IMR-90 (cell line): ENCODE measurements at regions not wholly inside any gene's neighbourhood (a gene's known extent, or its start where the extent isn't known, plus 50 kb on each side); places are given as distances from the start of the nearest gene placed in this dataset.
A peak's percentile ranks its signal among the peaks of the same experiment; 100 is the strongest.

ENCODE experiments used
- ATAC-seq: fragments of 200-7000 bp; cut with Tn5 transposase; 2 replicates; pipeline ENCODE4 v1.9.1; 2020; ENCODE audit warnings: low read depth, mild to moderate bottlenecking, moderate library complexity
- BruUV-seq: library from RNA; stranded (reverse); fragments of 400-500 nt; replicated peaks from 2 replicates; lab custom pipeline; 2021; lab: Mats Ljungman, UMichigan
- CTCF ChIA-PET: fragments of 300-600 bp; formaldehyde crosslinking; extraction: SDS; loops from one replicate; lab custom pipeline; 2021; ENCODE audit warnings: antibody characterized with exemption; lab: Yijun Ruan, JAX
- POLR2A ChIA-PET: fragments of 300-600 bp; sonication (Branson Sonifier 250); formaldehyde crosslinking; loops from one replicate; lab custom pipeline; 2022; ENCODE audit warnings: antibody characterized with exemption; ENCODE audit not compliant: unreplicated experiment; lab: Charles Lee
- DNase-seq: peaks from one replicate; pipeline ENCODE4 v3.0.0; 2013
- H2AFZ ChIP-seq: replicated peaks from 2 replicates; pipeline ENCODE3; 2013; ENCODE audit warnings: low read length, mild to moderate bottlenecking; ENCODE audit not compliant: poor library complexity
- H2AK5ac ChIP-seq: 2 replicates; pipeline ENCODE4 v1.6.1; 2013; ENCODE audit warnings: low read depth, low read length, inconsistent platforms
- H2AK9ac ChIP-seq: replicated peaks from 2 replicates; pipeline ENCODE3; 2013; ENCODE audit warnings: mild to moderate bottlenecking, low read depth, low read length, moderate library complexity; ENCODE audit not compliant: poor library complexity
- H2BK120ac ChIP-seq: 2 replicates; pipeline ENCODE4 v1.6.1; 2013; ENCODE audit warnings: low read depth, low read length, inconsistent platforms
- H2BK15ac ChIP-seq: 3 replicates; pipeline ENCODE4 v1.6.1; 2013; ENCODE audit warnings: low read depth, low read length, inconsistent platforms
- H2BK20ac ChIP-seq: 2 replicates; pipeline ENCODE4 v1.6.1; 2013; ENCODE audit warnings: low read depth, mild to moderate bottlenecking, inconsistent platforms, low read length, moderate library complexity
- H2BK5ac ChIP-seq: 2 replicates; pipeline ENCODE4 v1.6.1; 2013; ENCODE audit warnings: mild to moderate bottlenecking, low read depth, low read length, inconsistent platforms; ENCODE audit not compliant: poor library complexity, severe bottlenecking
- H3K14ac ChIP-seq: replicated peaks from 2 replicates; pipeline ENCODE4 v1.6.1; 2013; ENCODE audit warnings: low read depth, low read length, inconsistent platforms
- H3K18ac ChIP-seq: 2 replicates; pipeline ENCODE4 v1.6.1; 2013; ENCODE audit warnings: low read depth, low read length, control low read depth
- H3K23ac ChIP-seq: 2 replicates; pipeline ENCODE4 v1.6.1; 2013; ENCODE audit warnings: low read depth, low read length, inconsistent platforms
- H3K27ac ChIP-seq: 2 replicates; pipeline ENCODE4 v1.5.1; 2013; ENCODE audit warnings: mild to moderate bottlenecking, control low read depth, low read length; ENCODE audit not compliant: insufficient read depth
- H3K27me3 ChIP-seq: 2 replicates; pipeline ENCODE4 v1.6.1; 2013; ENCODE audit warnings: low read length; ENCODE audit not compliant: control insufficient read depth, insufficient read depth
- H3K36me3 ChIP-seq: 2 replicates; pipeline ENCODE4 v1.6.1; 2013; ENCODE audit warnings: low read length, mixed read lengths; ENCODE audit not compliant: control insufficient read depth, insufficient read depth
- H3K4ac ChIP-seq: 2 replicates; pipeline ENCODE4 v1.6.1; 2013; ENCODE audit warnings: low read depth, low read length, inconsistent platforms
- H3K4me1 ChIP-seq: 2 replicates; pipeline ENCODE4 v1.6.1; 2013; ENCODE audit warnings: low read length, mixed read lengths; ENCODE audit not compliant: control insufficient read depth, insufficient read depth
- H3K4me2 ChIP-seq: 2 replicates; pipeline ENCODE4 v1.6.1; 2013; ENCODE audit warnings: low read depth, mild to moderate bottlenecking, control low read depth, low read length, moderate library complexity
- H3K4me3 ChIP-seq: 2 replicates; pipeline ENCODE4 v1.5.1; 2013; ENCODE audit warnings: low read depth, mild to moderate bottlenecking, control low read depth, low read length, moderate library complexity; ENCODE audit not compliant: insufficient read depth
- H3K56ac ChIP-seq: 2 replicates; pipeline ENCODE4 v1.6.1; 2013; ENCODE audit warnings: low read length, inconsistent platforms; ENCODE audit not compliant: insufficient read depth; ENCODE audit errors: extremely low read depth
- H3K79me1 ChIP-seq, 2 experiments: 2 replicates each; pipeline ENCODE4 v1.6.1; 2013; ENCODE audit warnings: low read length in 2 of 2, inconsistent platforms in 1 of 2, low read depth in 1 of 2
- H3K9ac ChIP-seq: 2 replicates; pipeline ENCODE4 v1.6.1; 2013; ENCODE audit warnings: low read depth, low read length, control low read depth
- H3K9me1 ChIP-seq: 2 replicates; pipeline ENCODE4 v1.6.1; 2013; ENCODE audit warnings: low read length, inconsistent platforms; ENCODE audit not compliant: insufficient read depth
- H3K9me3 ChIP-seq: 2 replicates; pipeline ENCODE4 v1.6.1; 2013; ENCODE audit warnings: low read length; ENCODE audit not compliant: control insufficient read depth, insufficient read depth
- H4K20me1 ChIP-seq: 2 replicates; pipeline ENCODE4 v1.6.1; 2013; ENCODE audit warnings: low read length, inconsistent platforms; ENCODE audit not compliant: insufficient read depth
- H4K5ac ChIP-seq: 2 replicates; pipeline ENCODE4 v1.6.1; 2013; ENCODE audit warnings: mild to moderate bottlenecking, low read depth, low read length, control low read depth
- H4K8ac ChIP-seq, 2 experiments: 2 replicates each; pipeline ENCODE4 v1.6.1; 2013; ENCODE audit warnings: low read depth in 2 of 2, low read length in 2 of 2, control low read depth in 1 of 2, inconsistent platforms in 1 of 2
- H4K91ac ChIP-seq: 2 replicates; pipeline ENCODE4 v1.6.1; 2013; ENCODE audit warnings: low read depth, low read length, inconsistent platforms; ENCODE audit not compliant: insufficient read depth
- BHLHE40 ChIP-seq: fragments of 150-350 bp; IDR thresholded peaks from 2 replicates; pipeline ENCODE4 v1.6.1; 2016; ENCODE audit warnings: mild to moderate bottlenecking, low read depth, low read length
- CEBPB ChIP-seq: IDR thresholded peaks from 2 replicates; pipeline ENCODE4 v1.6.1; 2012; ENCODE audit warnings: low read depth, low read length, improper control_type of control experiment
- CTCF ChIP-seq: conservative IDR thresholded peaks from 2 replicates; pipeline ENCODE4 v1.5.1; 2012; ENCODE audit warnings: mild to moderate bottlenecking, low read depth, low read length, improper control_type of control experiment
- ELK1 ChIP-seq: fragments of 150-350 bp; IDR thresholded peaks from 2 replicates; pipeline ENCODE4 v1.6.1; 2016; ENCODE audit warnings: low read depth, mild to moderate bottlenecking, low read length, moderate library complexity, borderline replicate concordance
- MAFK ChIP-seq: IDR thresholded peaks from 2 replicates; pipeline ENCODE4 v1.6.1; 2012; ENCODE audit warnings: low read depth, low read length, improper control_type of control experiment
- MXI1 ChIP-seq: IDR thresholded peaks from 2 replicates; pipeline ENCODE4 v1.6.1; 2012; ENCODE audit warnings: low read depth, mild to moderate bottlenecking, low read length, moderate library complexity, borderline replicate concordance
- NFE2L2 ChIP-seq: fragments of 150-350 bp; IDR thresholded peaks from 2 replicates; pipeline ENCODE4 v1.6.1; 2016; ENCODE audit warnings: low read depth, mild to moderate bottlenecking, low read length
- POLR2A ChIP-seq: IDR thresholded peaks from 2 replicates; pipeline ENCODE4 v1.6.1; 2012; ENCODE audit warnings: mild to moderate bottlenecking, low read depth, low read length
- RAD21 ChIP-seq: IDR thresholded peaks from 2 replicates; pipeline ENCODE4 v1.6.1; 2012; ENCODE audit warnings: low read length, improper control_type of control experiment
- RCOR1 ChIP-seq: IDR thresholded peaks from 2 replicates; pipeline ENCODE4 v1.6.1; 2012; ENCODE audit warnings: mild to moderate bottlenecking, low read length, improper control_type of control experiment; ENCODE audit not compliant: insufficient replicate concordance
- RFX5 ChIP-seq: IDR thresholded peaks from 2 replicates; pipeline ENCODE4 v1.8.0; 2012; ENCODE audit warnings: low read depth, mild to moderate bottlenecking, low read length, moderate library complexity
- SMC3 ChIP-seq: fragments of 150-350 bp; IDR thresholded peaks from 2 replicates; pipeline ENCODE4 v1.6.1; 2016; ENCODE audit warnings: low read depth, mild to moderate bottlenecking, antibody characterized with exemption, low read length, moderate library complexity
- USF2 ChIP-seq: fragments of 150-350 bp; IDR thresholded peaks from 2 replicates; pipeline ENCODE4 v1.6.1; 2017; ENCODE audit warnings: mild to moderate bottlenecking, antibody characterized with exemption, low read length, low read depth
- WGBS, 2 experiments: methylation state at CpG; one replicate each; pipeline versions ENCODE4 v1.1.5 to v1.1.7; 2013; ENCODE audit warnings: missing lambda C conversion rate in 2 of 2; ENCODE audit not compliant: insufficient read length in 1 of 2; ENCODE audit errors: extremely low coverage in 2 of 2; 5-methylcytosine and 5-hydroxymethylcytosine counted together
- dilution Hi-C: fragments of 300-500 bp; cut with HindIII; formaldehyde crosslinking; loops from one replicate; pipeline ENCODE4 v1.14.3; 2018; ENCODE audit warnings: low sequenced_read_pairs; ENCODE audit not compliant: unreplicated experiment
- in situ Hi-C: fragments of 300-500 bp; cut with MboI; formaldehyde crosslinking; loops from 3 replicates; pipeline ENCODE4 v1.14.3; 2019; ENCODE audit warnings: low sequenced_read_pairs, inconsistent platforms, mixed read lengths
- intact Hi-C: fragments of 100-400 bp; cut with micrococcal nuclease; formaldehyde crosslinking; loops from 2 replicates; pipeline ENCODE4 v1.10.0; 2022

- dilution Hi-C loops: no loop called here
- no peaks in the 10 kb centered on the region for H3K4me1 ChIP-seq
- H3K9me1 ChIP-seq: no peaks in the 10 kb centered on the region
- DNase-seq: no peak
- H2BK15ac ChIP-seq: no peak overlapping the region
- no peak overlapping the region for H3K18ac ChIP-seq
- TF ChIP-seq BHLHE40 (no peak), RAD21 (no peak), MXI1 (no peak), RFX5 (no peak), RCOR1 (no peak), POLR2A (no peak), MAFK (no peak), CEBPB (no peak), CTCF (no peak), ELK1 (no peak), USF2 (no peak), SMC3 (no peak), NFE2L2 (no peak)
- no peaks in the 10 kb centered on the region for H3K36me3 ChIP-seq
- H3K56ac ChIP-seq: no peak overlapping the region
- H3K27me3 ChIP-seq: no peaks in the 10 kb centered on the region
- no peaks in the 10 kb centered on the region for H4K20me1 ChIP-seq
- H2BK120ac ChIP-seq: no peak overlapping the region
- H3K14ac ChIP-seq: no peak overlapping the region
- no peak overlapping the region for H2BK5ac ChIP-seq
- no peaks in the 10 kb centered on the region for H3K79me1 ChIP-seq
- no peak overlapping the region for H2BK20ac ChIP-seq
- ATAC-seq: no peak
- H2AK9ac ChIP-seq: peak overlapping the region; percentile 9
- no peak overlapping the region for H3K4me2 ChIP-seq
- WGBS, 2 experiments: 96% methylated on average over 3 of the region's 10 CpGs; no CpG with 5 or more reads in 1 of the 2 experiments
- H4K8ac ChIP-seq: no peak overlapping the region
- in situ Hi-C loops: no loop called here
- intact Hi-C loops: no loop called here
- peak overlapping the region; percentile 43 for H2AFZ ChIP-seq
- H3K4me3 ChIP-seq: no peak overlapping the region
- CTCF ChIA-PET: no interaction called here
- no peak overlapping the region for H4K5ac ChIP-seq
- H3K9ac ChIP-seq: no peak overlapping the region
- no peaks in the 10 kb centered on the region for H3K9me3 ChIP-seq
- no peak overlapping the region for H3K4ac ChIP-seq
- H3K27ac ChIP-seq: no peak overlapping the region
- H3K23ac ChIP-seq: no peak overlapping the region
- no peak overlapping the region for H4K91ac ChIP-seq
- BruUV-seq: no TSS peak
- H2AK5ac ChIP-seq: no peak overlapping the region
- POLR2A ChIA-PET: no interaction called here
These were observed 66.9 kb upstream of the SFMBT2 start for GRCh38 chr10:7477538-7478334.
